Right ventricle myocardium superior (tissue), 1 donor: ENCODE measurements at regions not wholly inside any gene's neighbourhood (a gene's known extent, or its start where the extent isn't known, plus 50 kb on each side); places are given as distances from the start of the nearest gene placed in this dataset.
"Not testable (repeated sequence)": the region's sequence is repeated elsewhere in the genome, so short reads cannot be mapped to it uniquely, and the experiment has no call there.

Experiments used
- ATAC-seq: fragments of 200-7000 bp; cut with Tn5 transposase; one replicate; pipeline ENCODE4 v1.9.1; 2020; ENCODE audit warnings: mild to moderate bottlenecking; ENCODE audit not compliant: poor library complexity
- DNase-seq: peaks from one replicate; pipeline ENCODE4 v3.0.0-alpha.2; 2020
- intact Hi-C: fragments of 100-400 bp; cut with DNase I; formaldehyde crosslinking; loops from one replicate; pipeline ENCODE4 v1.11.2; 2022
- donor health status: DM: no; HTN: yes; CAD: no; lungs with severe emphysema.

- intact Hi-C loops = no loop called here
- DNase-seq (no peak), ATAC-seq (no peak)
Measured at GRCh38 chr15:95758451-95758850, 572.0 kb upstream of the NR2F2 start.

GRCh38 chr15:95758851-95759250, 571.6 kb upstream of the NR2F2 start:
- DNase-seq (no peak), ATAC-seq (no peak)
- intact Hi-C loops = no loop called here

- ATAC-seq (no peak), DNase-seq (no peak)
- intact Hi-C loops = no loop called here
Measured at GRCh38 chr15:95760508-95760907, 570.0 kb upstream of the NR2F2 start.

GRCh38 chr15:95761501-95762165, 568.9 kb upstream of the NR2F2 start:
- intact Hi-C loops = no loop called here
- ATAC-seq (no peak), DNase-seq (no peak)

- intact Hi-C loops = no loop called here
- no peak for DNase-seq
- no peak for ATAC-seq
Measured at GRCh38 chr15:95763426-95763825, 567.1 kb upstream of the NR2F2 start.

- no peak for ATAC-seq
- intact Hi-C loops = no loop called here
- no peak for DNase-seq
Measured at GRCh38 chr15:95765161-95765560, 565.3 kb upstream of the NR2F2 start.

- DNase-seq (no peak), ATAC-seq (no peak)
- intact Hi-C loops = no loop called here
Measured at GRCh38 chr15:95770196-95770595, 560.3 kb upstream of the NR2F2 start.

GRCh38 chr15:95772982-95773381, 557.5 kb upstream of the NR2F2 start:
- no peak for ATAC-seq
- no peak for DNase-seq
- intact Hi-C loops = no loop called here

GRCh38 chr15:95784508-95784907, 546.0 kb upstream of the NR2F2 start:
- intact Hi-C loops = no loop called here
- DNase-seq = no peak
- no peak for ATAC-seq

- DNase-seq, ATAC-seq, intact Hi-C loops: not testable (repeated sequence)
Measured at GRCh38 chr15:95785276-95785675, 545.2 kb upstream of the NR2F2 start.

GRCh38 chr15:95793231-95793630, 537.3 kb upstream of the NR2F2 start:
- DNase-seq (no peak), ATAC-seq (no peak)
- intact Hi-C loops = no loop called here

GRCh38 chr15:95795386-95795785, 535.1 kb upstream of the NR2F2 start:
- intact Hi-C loops = no loop called here
- no peak for ATAC-seq
- no peak for DNase-seq

GRCh38 chr15:95799286-95800200, 531.0 kb upstream of the NR2F2 start:
- DNase-seq (no peak), ATAC-seq (no peak)
- intact Hi-C loops = no loop called here

GRCh38 chr15:95804484-95804883, 526.0 kb upstream of the NR2F2 start:
- intact Hi-C loops = no loop called here
- ATAC-seq (no peak), DNase-seq (no peak)

GRCh38 chr15:95812491-95812890, 518.0 kb upstream of the NR2F2 start:
- ATAC-seq (no peak), DNase-seq (no peak)
- intact Hi-C loops = no loop called here

- DNase-seq (no peak), ATAC-seq (no peak)
- intact Hi-C loops = no loop called here
Measured at GRCh38 chr15:95814908-95815307, 515.6 kb upstream of the NR2F2 start.

GRCh38 chr15:95816591-95816990, 513.9 kb upstream of the NR2F2 start:
- no peak for DNase-seq
- intact Hi-C loops = no loop called here
- ATAC-seq = no peak

GRCh38 chr15:95822961-95823360, 507.5 kb upstream of the NR2F2 start:
- ATAC-seq (no peak), DNase-seq (no peak)
- intact Hi-C loops = no loop called here

GRCh38 chr15:95825208-95825607, 505.3 kb upstream of the NR2F2 start:
- ATAC-seq (peak; percentile 45), DNase-seq (no peak)
- intact Hi-C loops = no loop called here

- ATAC-seq = no peak
- intact Hi-C loops = no loop called here
Measured at GRCh38 chr15:95825671-95826411, 504.7 kb upstream of the NR2F2 start.

More at GRCh38 chr15:95825671-95826411, 504.7 kb upstream of the NR2F2 start:
- DNase-seq = no peak
